Liver (tissue), 3 donors: ENCODE measurements at regions not wholly inside any gene's neighbourhood (a gene's known extent, or its start where the extent isn't known, plus 50 kb on each side); places are given as distances from the start of the nearest gene placed in this dataset.

Experiments
- ATF3 ChIP-seq: IDR thresholded peaks from 2 replicates; pipeline ENCODE4 v1.6.1; 2016; ENCODE audit warnings: antibody characterized with exemption
- CTCF ChIP-seq: fragments of 150-350 bp; IDR thresholded peaks from 2 replicates; pipeline ENCODE4 v1.5.1; 2017; ENCODE audit warnings: improper control_type of control experiment, low read depth, low read length; ENCODE audit not compliant: missing input control
- EGR1 ChIP-seq, 2 donors: IDR thresholded peaks; 2 replicates each; pipeline ENCODE4 v1.6.1; 2016 to 2018; ENCODE audit warnings: antibody characterized with exemption in 2 of 2, low read depth in 2 of 2
- FOXA1 ChIP-seq: IDR thresholded peaks from 2 replicates; pipeline ENCODE4 v1.6.1; 2016; ENCODE audit warnings: antibody characterized with exemption
- GABPA ChIP-seq, 2 donors: IDR thresholded peaks in 1 of 2; conservative IDR thresholded peaks in 1 of 2; 2 replicates each; pipeline ENCODE4 v1.6.1; 2016; ENCODE audit warnings: antibody characterized with exemption in 2 of 2, mild to moderate bottlenecking in 1 of 2, moderate library complexity in 1 of 2
- HNF4G ChIP-seq: IDR thresholded peaks from 2 replicates; pipeline ENCODE4 v1.6.1; 2016; ENCODE audit warnings: antibody characterized with exemption
- MAX ChIP-seq: IDR thresholded peaks from 2 replicates; pipeline ENCODE4 v1.6.1; 2016; ENCODE audit warnings: antibody characterized with exemption
- RAD21 ChIP-seq, 2 donors: IDR thresholded peaks; 2 replicates each; pipeline ENCODE4 v1.6.1; 2016; ENCODE audit warnings: antibody characterized with exemption in 2 of 2, mild to moderate bottlenecking in 2 of 2
- REST ChIP-seq: IDR thresholded peaks from 2 replicates; pipeline ENCODE4 v1.6.1; 2016; ENCODE audit warnings: antibody characterized with exemption, mild to moderate bottlenecking
- RXRA ChIP-seq, 2 donors: IDR thresholded peaks; 2 replicates each; pipeline ENCODE4 v1.6.1; 2017 to 2018; ENCODE audit warnings: antibody characterized with exemption in 2 of 2, mild to moderate bottlenecking in 1 of 2
- TAF1 ChIP-seq: conservative IDR thresholded peaks from 2 replicates; pipeline ENCODE4 v1.6.1; 2016; ENCODE audit warnings: antibody characterized with exemption, mild to moderate bottlenecking
- YY1 ChIP-seq: IDR thresholded peaks from 2 replicates; pipeline ENCODE4 v1.6.1; 2016; ENCODE audit warnings: antibody characterized with exemption, mild to moderate bottlenecking
- ZBTB33 ChIP-seq: IDR thresholded peaks from 2 replicates; pipeline ENCODE4 v1.6.1; 2016; ENCODE audit warnings: antibody characterized with exemption
- donor health status: healthy.
- donor health status: healthy.

- TF ChIP-seq CTCF (no peak), HNF4G (no peak), ZBTB33 (no peak), ATF3 (no peak), MAX (no peak), RXRA (IDR thresholded peaks at IDR 0.05) (no peak), FOXA1 (no peak), EGR1 (IDR thresholded peaks at IDR 0.05; ENCODE audit: low read depth in 2 of 2) (no peak), GABPA (IDR thresholded peaks at IDR 0.05 in 1 of 2, conservative IDR thresholded peaks at IDR 0.05 in 1 of 2) (no peak), TAF1 (no peak), YY1 (no peak), RAD21 (IDR thresholded peaks at IDR 0.05) (no peak), REST (no peak)
Observed at GRCh38 chr7:130803127-130803526, 69.1 kb upstream of the KLF14 start.
